Psoas muscle (tissue), 7 donors: ENCODE measurements at regions not wholly inside any gene's neighbourhood (a gene's known extent, or its start where the extent isn't known, plus 50 kb on each side); places are given as distances from the start of the nearest gene placed in this dataset.
A peak's percentile ranks its signal among the peaks of the same experiment; 100 is the strongest.
"Not testable (repeated sequence)": the region's sequence is repeated elsewhere in the genome, so short reads cannot be mapped to it uniquely, and the experiment has no call there.

Source experiments
- ATAC-seq, 4 donors: fragments of 200-7000 bp; cut with Tn5 transposase; one replicate each; pipeline ENCODE4 v1.9.1; 2020; ENCODE audit warnings: moderate library complexity in 3 of 4, mild to moderate bottlenecking in 2 of 4
- DNase-seq, 2 donors: peaks; one replicate each; pipeline ENCODE4 v3.0.0-alpha.2; 2020
- H3K27ac ChIP-seq: fragments of 200-600 bp; one replicate; pipeline ENCODE4 v1.8.0; 2022
- H3K27me3 ChIP-seq, 3 donors: fragments of 200-600 bp in 1 of 3; one replicate each; pipeline versions ENCODE4 v1.6.1 to v1.8.0; 2013 to 2022; ENCODE audit warnings: low read length in 2 of 3, mild to moderate bottlenecking in 2 of 3, moderate library complexity in 1 of 3; ENCODE audit not compliant: insufficient read depth in 3 of 3
- H3K36me3 ChIP-seq, 2 donors: fragments of 200-600 bp in 1 of 2; one replicate each; pipeline versions ENCODE4 v1.6.1 to v1.8.0; 2013 to 2022; ENCODE audit warnings: low read depth in 1 of 2, mild to moderate bottlenecking in 1 of 2, moderate library complexity in 1 of 2; ENCODE audit not compliant: insufficient read depth in 1 of 2
- H3K4me1 ChIP-seq: fragments of 200-600 bp; one replicate; pipeline ENCODE4 v1.8.0; 2022
- H3K4me3 ChIP-seq: fragments of 200-600 bp; one replicate; pipeline ENCODE4 v1.8.0; 2022; ENCODE audit warnings: mild to moderate bottlenecking
- H3K9me3 ChIP-seq: fragments of 200-600 bp; one replicate; pipeline ENCODE4 v1.8.0; 2022
- WGBS, 3 donors: extraction: QIAGEN DNeasy Blood & Tissue Kit; methylation state at CpG; one replicate each; pipeline versions ENCODE4 v1.1.6 to v1.1.7; 2013; 5-methylcytosine and 5-hydroxymethylcytosine counted together
- intact Hi-C, 2 donors: fragments of 100-400 bp; cut with DNase I; formaldehyde crosslinking; loops; one replicate each; pipeline versions ENCODE4 v1.11.0 to v1.14.2; 2022
- TF ChIP-seq, protein P1 (sequence below): fragments of 200-600 bp; IDR thresholded peaks from one replicate; pipeline ENCODE4 v1.8.0; 2022; ENCODE audit warnings: antibody characterized with exemption
- donor health status: healthy with polysubstance abuse.
- donor health status: DM: no; HTN: no; CAD: no; lungs with moderate emphysema.
- donor health status: Bipolar disorder and iron deficiency.
- donor health status: healthy.
- donor health status: DM: yes; HTN: yes; CAD: no.
- donor health status: DM: no; HTN: no; CAD: no.
- donor health status: DM: yes; HTN: yes; CAD: no.

- DNase-seq, result no peak
- WGBS, 3 donors, result 4 to 5% (median 4%) methylated on average over 58 of the region's 58 CpGs
Measured at GRCh38 chr1:147072482-147073432, 99.5 kb downstream of the PRKAB2 start.

GRCh38 chr1:147071142-147071541 is 101.1 kb downstream of the PRKAB2 start:
- Histone ChIP-seq H3K36me3 (no peaks in the 10 kb centered on the region), H3K4me3 (no peak overlapping the region), H3K4me1 (no peaks in the 10 kb centered on the region), H3K27me3 (peaks cover 5 to 58% (median 10%) of the 10 kb centered on the region in 3 donors), H3K9me3 (no peaks in the 10 kb centered on the region), H3K27ac (no peak overlapping the region)
- ATAC-seq (no peak), DNase-seq (no peak)
- intact Hi-C loops, result no loop called here
- whole genome bisulfite sequencing, 3 donors, result 90 to 100% (median 98%) methylated on average over 1 of the region's 1 CpG
- TF ChIP-seq, protein P1, sequence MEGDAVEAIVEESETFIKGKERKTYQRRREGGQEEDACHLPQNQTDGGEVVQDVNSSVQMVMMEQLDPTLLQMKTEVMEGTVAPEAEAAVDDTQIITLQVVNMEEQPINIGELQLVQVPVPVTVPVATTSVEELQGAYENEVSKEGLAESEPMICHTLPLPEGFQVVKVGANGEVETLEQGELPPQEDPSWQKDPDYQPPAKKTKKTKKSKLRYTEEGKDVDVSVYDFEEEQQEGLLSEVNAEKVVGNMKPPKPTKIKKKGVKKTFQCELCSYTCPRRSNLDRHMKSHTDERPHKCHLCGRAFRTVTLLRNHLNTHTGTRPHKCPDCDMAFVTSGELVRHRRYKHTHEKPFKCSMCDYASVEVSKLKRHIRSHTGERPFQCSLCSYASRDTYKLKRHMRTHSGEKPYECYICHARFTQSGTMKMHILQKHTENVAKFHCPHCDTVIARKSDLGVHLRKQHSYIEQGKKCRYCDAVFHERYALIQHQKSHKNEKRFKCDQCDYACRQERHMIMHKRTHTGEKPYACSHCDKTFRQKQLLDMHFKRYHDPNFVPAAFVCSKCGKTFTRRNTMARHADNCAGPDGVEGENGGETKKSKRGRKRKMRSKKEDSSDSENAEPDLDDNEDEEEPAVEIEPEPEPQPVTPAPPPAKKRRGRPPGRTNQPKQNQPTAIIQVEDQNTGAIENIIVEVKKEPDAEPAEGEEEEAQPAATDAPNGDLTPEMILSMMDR, result no peak

More at GRCh38 chr1:147072482-147073432, 99.5 kb downstream of the PRKAB2 start:
- H3K36me3 ChIP-seq, result no peaks in the 10 kb centered on the region
- H3K27ac ChIP-seq, result no peak overlapping the region
- peak overlapping the region; percentile 38 for H3K4me3 ChIP-seq
- peaks cover 5 to 74% (median 24%) of the 10 kb centered on the region in 3 donors for H3K27me3 ChIP-seq
- intact Hi-C loops, result no loop called here
- ATAC-seq, result no peak
- TF ChIP-seq, protein P1, result no peak
- no peaks in the 10 kb centered on the region for H3K9me3 ChIP-seq
- H3K4me1 ChIP-seq, result no peaks in the 10 kb centered on the region

GRCh38 chr1:147062956-147063355 is 109.3 kb downstream of the PRKAB2 start:
- no peak overlapping the region for H3K4me3 ChIP-seq
- ATAC-seq (no peak), DNase-seq (no peak)
- 63 to 77% (median 76%) methylated on average over 2 of the region's 2 CpGs for WGBS, 3 donors
- H3K36me3 ChIP-seq, result no peaks in the 10 kb centered on the region
- no peaks in the 10 kb centered on the region for H3K9me3 ChIP-seq
- no peaks in the 10 kb centered on the region for H3K4me1 ChIP-seq
- intact Hi-C loops, result no loop called here
- H3K27me3 ChIP-seq, result no peaks in the 10 kb centered on the region
- H3K27ac ChIP-seq, result no peak overlapping the region
- TF ChIP-seq, protein P1, result no peak

DNA sequence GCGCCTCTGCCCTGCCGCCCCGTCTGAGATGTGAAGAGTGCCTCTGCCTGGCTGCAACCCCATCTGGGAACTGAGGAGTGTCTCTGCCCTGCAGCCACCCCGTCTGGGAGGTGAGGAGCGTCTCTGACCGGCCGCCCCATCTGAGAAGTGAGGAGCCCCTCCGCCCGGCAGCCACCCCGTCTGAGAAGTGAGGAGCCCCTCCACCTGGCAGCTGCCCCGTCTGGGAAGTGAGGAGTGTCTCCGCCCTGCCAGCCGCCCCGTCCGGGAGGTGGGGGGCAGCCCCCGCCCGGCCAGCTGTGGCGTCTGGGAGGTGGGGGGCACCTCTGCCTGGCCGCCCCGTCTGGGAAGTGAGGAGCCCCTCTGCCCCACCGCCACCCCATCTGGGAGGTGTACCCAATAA is 110.4 kb downstream of the PRKAB2 start:
- H3K4me1 ChIP-seq, H3K4me3 ChIP-seq, intact Hi-C loops, ATAC-seq, H3K36me3 ChIP-seq, H3K27me3 ChIP-seq, H3K27ac ChIP-seq, H3K9me3 ChIP-seq, DNase-seq: not testable (repeated sequence)
- 84 to 90% (median 88%) methylated on average over 18 to 21 of the region's 21 CpGs for WGBS, 3 donors

GRCh38 chr1:147053269-147053668 is 115.1 kb downstream of the NBPF12 start:
- no peaks in the 10 kb centered on the region for H3K9me3 ChIP-seq
- no peaks in the 10 kb centered on the region for H3K27me3 ChIP-seq
- H3K4me3 ChIP-seq, result no peak overlapping the region
- H3K4me1 ChIP-seq, result no peaks in the 10 kb centered on the region
- intact Hi-C loops, result no loop called here
- DNase-seq (no peak), ATAC-seq (no peak)
- whole genome bisulfite sequencing, 3 donors, result 74 to 91% (median 83%) methylated on average over 5 of the region's 5 CpGs
- H3K27ac ChIP-seq, result no peak overlapping the region
- TF ChIP-seq, protein P1, result no peak
- H3K36me3 ChIP-seq, result no peaks in the 10 kb centered on the region
